ENCODE measurements at regions not wholly inside any gene's neighbourhood (a gene's known extent, or its start where the extent isn't known, plus 50 kb on each side); places are given as distances from the start of the nearest gene placed in this dataset.
"Not testable (repeated sequence)": the region's sequence is repeated elsewhere in the genome, so short reads cannot be mapped to it uniquely, and the experiment has no call there.

DNA sequence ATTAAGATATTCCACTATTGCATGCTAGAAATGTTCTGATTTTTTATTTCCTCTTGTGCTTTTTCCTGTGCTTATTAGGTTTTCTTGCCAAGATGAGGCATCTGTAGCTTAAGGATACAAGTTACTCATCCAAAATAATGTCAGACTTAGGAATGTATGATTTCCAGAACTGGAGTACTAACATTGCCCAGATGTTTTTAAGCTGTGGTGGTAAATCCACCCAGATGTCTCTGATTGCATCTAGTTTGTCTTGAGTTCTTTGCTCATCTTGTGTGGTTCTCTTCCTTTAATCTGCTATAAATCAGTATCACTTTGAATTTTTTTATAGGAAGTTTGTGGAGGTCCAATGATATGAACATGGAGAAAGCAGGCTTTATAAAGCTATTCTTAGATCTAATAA is 337.5 kb upstream of the ZNF608 start:
- TF ChIP-seq, protein P1, sequence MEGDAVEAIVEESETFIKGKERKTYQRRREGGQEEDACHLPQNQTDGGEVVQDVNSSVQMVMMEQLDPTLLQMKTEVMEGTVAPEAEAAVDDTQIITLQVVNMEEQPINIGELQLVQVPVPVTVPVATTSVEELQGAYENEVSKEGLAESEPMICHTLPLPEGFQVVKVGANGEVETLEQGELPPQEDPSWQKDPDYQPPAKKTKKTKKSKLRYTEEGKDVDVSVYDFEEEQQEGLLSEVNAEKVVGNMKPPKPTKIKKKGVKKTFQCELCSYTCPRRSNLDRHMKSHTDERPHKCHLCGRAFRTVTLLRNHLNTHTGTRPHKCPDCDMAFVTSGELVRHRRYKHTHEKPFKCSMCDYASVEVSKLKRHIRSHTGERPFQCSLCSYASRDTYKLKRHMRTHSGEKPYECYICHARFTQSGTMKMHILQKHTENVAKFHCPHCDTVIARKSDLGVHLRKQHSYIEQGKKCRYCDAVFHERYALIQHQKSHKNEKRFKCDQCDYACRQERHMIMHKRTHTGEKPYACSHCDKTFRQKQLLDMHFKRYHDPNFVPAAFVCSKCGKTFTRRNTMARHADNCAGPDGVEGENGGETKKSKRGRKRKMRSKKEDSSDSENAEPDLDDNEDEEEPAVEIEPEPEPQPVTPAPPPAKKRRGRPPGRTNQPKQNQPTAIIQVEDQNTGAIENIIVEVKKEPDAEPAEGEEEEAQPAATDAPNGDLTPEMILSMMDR (IDR thresholded peaks at IDR 0.05): no peak
- TF ChIP-seq POLR2A (IDR thresholded peaks at IDR 0.05): no peak
- no peaks in the 10 kb centered on the region for H3K9me3 ChIP-seq
- ATAC-seq (peak in 2 of 4 donors; percentile 30 to 57), DNase-seq (no peak)
- H3K4me1 ChIP-seq: peaks cover 0 to 4% (median 0%) of the 10 kb centered on the region in 12 donors
- no peaks in the 10 kb centered on the region for H3K36me3 ChIP-seq
- H3K27ac ChIP-seq: no peak overlapping the region
- H3K4me3 ChIP-seq: no peak overlapping the region
- intact Hi-C loops (cut with DNase I): no loop called here
- no peaks in the 10 kb centered on the region for H3K27me3 ChIP-seq

DNA sequence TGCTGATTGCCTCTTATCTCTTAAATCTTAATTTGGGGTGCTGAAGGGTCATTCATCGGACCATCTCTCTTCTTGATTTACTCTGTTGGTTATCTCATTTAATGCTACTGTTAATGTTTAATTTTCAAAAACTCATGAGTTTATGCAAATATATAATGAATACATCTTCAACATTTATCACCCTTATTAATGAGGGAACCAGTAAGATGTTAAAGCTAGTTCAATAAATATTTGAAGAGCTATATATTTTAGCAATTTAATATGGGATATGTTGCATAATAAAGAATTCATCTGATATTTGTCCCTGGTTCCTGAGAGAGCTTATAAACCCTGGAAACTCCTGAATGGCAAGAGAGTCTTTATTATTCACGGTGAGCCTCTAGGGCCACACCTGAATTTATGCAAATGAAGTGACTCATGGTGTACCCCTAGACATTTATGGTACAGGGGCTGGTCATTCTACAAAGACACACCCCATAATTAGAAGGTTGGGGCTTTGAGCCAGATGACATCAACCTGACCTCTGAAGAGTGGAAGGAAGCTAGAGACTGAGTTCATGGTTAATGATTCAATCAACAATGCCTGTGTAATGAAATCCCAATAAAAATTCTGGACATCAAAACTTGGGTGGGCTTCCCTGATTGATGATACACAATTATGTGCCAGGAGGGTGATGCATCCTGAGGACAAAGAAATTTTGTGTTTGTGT is 339.5 kb upstream of the ZNF608 start:
- Histone ChIP-seq H3K27ac (no peak overlapping the region), H3K4me1 (peaks cover 0 to 4% (median 0%) of the 10 kb centered on the region in 12 donors), H3K27me3 (no peaks in the 10 kb centered on the region), H3K36me3 (no peaks in the 10 kb centered on the region), H3K9me3 (no peaks in the 10 kb centered on the region), H3K4me3 (no peak overlapping the region)
- WGBS, 4 donors: 49 to 97% (median 75%) methylated on average over 2 of the region's 2 CpGs
- DNase-seq (no peak), ATAC-seq (no peak)
- intact Hi-C loops (cut with DNase I): no loop called here
- TF ChIP-seq POLR2A (IDR thresholded peaks at IDR 0.05): no peak
- TF ChIP-seq, protein P1 (IDR thresholded peaks at IDR 0.05): no peak

DNA sequence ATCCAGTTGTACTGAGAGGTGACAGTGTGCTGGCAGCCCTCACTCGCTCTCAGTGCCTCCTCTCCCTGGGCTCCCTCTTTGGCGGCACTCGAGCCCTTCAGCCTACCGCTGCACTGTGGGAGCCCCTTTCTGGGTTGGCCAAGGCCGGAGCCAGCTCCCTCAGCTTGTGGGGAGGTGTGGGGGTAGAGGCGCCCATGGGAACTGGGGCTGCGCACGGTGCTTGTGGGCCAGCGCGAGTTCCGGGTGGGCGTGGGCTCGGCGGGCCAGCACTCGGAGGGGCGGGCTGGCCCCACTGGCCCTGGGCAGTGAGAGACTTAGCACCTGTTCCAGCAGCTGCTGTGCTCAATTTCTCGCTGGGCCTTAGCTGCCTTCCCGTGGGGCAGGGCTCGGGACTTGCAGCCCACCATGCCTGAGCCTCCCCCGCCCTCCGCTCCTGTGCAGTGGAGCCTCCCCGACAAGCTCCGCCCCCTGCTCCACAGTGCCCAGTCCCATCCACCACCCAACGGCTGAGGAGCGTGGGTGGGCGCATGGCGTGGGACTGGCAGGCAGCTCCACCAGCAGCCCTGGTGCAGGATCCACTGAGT is 342.2 kb upstream of the ZNF608 start:
- 97 to 99% (median 98%) methylated on average over 18 to 27 of the region's 27 CpGs for WGBS, 4 donors
- Histone ChIP-seq H3K36me3 (no peaks in the 10 kb centered on the region), H3K4me3 (no peak overlapping the region), H3K27me3 (no peaks in the 10 kb centered on the region), H3K4me1 (peaks cover 0 to under 1% (median 0%) of the 10 kb centered on the region in 12 donors), H3K27ac (no peak overlapping the region), H3K9me3 (no peaks in the 10 kb centered on the region)
- TF ChIP-seq, protein P1 (IDR thresholded peaks at IDR 0.05): no peak
- TF ChIP-seq POLR2A (IDR thresholded peaks at IDR 0.05): no peak
- DNase-seq (peak in 1 of 5 donors; percentile 15), ATAC-seq (no peak)
- intact Hi-C loops (cut with DNase I): no loop called here

DNA sequence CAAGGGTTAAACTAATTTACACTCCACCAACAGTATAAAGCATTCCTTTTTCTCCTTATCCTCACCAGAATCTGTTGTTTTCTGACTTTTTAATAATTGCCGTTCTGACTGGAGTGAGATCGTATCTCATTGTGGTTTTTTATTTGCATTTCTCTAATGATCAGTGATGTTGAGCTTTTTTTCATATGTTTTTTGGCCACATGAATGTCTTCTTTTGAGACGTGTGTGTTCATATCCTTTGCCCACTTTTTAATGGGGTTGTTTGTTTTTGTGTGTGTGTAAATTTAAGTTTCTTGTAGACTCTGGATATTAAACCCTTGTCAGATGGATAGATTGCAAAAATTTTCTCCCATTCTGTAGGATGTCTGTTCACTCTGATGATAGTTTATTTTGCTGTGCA is 345.7 kb upstream of the ZNF608 start:
- intact Hi-C loops (cut with DNase I); H3K4me3 ChIP-seq; H3K27me3 ChIP-seq; ATAC-seq; H3K27ac ChIP-seq; H3K4me1 ChIP-seq; DNase-seq; H3K36me3 ChIP-seq: not testable (repeated sequence)
- 76 to 94% (median 86%) methylated on average over 3 of the region's 3 CpGs for WGBS, 4 donors
- peaks cover 0 to 21% (median 8%) of the 10 kb centered on the region in 12 donors for H3K9me3 ChIP-seq
